ENCODE measurements at regions not wholly inside any gene's neighbourhood (a gene's known extent, or its start where the extent isn't known, plus 50 kb on each side); places are given as distances from the start of the nearest gene placed in this dataset.

DNA sequence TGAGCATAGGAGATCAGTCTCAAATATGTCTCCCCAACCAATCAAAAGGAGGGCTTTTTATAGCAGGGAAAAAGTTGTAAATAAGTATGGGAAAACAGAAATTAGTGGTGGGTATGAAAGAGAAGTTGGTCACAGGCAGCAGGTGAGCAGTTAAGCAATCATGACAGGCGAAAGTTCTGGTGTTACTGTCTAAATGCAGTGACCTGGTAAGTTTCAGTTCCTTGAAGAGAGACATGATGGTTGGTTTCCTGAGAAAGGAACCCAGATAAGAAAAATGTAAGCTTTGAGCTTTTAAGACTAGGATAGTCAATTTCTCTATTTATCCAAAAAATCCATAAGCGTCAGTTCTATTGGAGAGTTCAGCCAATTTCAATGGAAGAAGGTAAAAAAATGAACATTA, 466.2 kb upstream of the FLRT2 start:
- TF ChIP-seq, protein P1, sequence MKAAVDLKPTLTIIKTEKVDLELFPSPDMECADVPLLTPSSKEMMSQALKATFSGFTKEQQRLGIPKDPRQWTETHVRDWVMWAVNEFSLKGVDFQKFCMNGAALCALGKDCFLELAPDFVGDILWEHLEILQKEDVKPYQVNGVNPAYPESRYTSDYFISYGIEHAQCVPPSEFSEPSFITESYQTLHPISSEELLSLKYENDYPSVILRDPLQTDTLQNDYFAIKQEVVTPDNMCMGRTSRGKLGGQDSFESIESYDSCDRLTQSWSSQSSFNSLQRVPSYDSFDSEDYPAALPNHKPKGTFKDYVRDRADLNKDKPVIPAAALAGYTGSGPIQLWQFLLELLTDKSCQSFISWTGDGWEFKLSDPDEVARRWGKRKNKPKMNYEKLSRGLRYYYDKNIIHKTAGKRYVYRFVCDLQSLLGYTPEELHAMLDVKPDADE (IDR thresholded peaks at IDR 0.05) = no peak
- TF ChIP-seq, protein P2, sequence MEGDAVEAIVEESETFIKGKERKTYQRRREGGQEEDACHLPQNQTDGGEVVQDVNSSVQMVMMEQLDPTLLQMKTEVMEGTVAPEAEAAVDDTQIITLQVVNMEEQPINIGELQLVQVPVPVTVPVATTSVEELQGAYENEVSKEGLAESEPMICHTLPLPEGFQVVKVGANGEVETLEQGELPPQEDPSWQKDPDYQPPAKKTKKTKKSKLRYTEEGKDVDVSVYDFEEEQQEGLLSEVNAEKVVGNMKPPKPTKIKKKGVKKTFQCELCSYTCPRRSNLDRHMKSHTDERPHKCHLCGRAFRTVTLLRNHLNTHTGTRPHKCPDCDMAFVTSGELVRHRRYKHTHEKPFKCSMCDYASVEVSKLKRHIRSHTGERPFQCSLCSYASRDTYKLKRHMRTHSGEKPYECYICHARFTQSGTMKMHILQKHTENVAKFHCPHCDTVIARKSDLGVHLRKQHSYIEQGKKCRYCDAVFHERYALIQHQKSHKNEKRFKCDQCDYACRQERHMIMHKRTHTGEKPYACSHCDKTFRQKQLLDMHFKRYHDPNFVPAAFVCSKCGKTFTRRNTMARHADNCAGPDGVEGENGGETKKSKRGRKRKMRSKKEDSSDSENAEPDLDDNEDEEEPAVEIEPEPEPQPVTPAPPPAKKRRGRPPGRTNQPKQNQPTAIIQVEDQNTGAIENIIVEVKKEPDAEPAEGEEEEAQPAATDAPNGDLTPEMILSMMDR (conservative IDR thresholded peaks at IDR 0.05; ENCODE audit: low read depth in 2 of 2) = no peak
- TF ChIP-seq EZH2 (IDR thresholded peaks at IDR 0.05; ENCODE audit: low read depth, unreplicated experiment) = no peak
- TF ChIP-seq, protein P3, sequence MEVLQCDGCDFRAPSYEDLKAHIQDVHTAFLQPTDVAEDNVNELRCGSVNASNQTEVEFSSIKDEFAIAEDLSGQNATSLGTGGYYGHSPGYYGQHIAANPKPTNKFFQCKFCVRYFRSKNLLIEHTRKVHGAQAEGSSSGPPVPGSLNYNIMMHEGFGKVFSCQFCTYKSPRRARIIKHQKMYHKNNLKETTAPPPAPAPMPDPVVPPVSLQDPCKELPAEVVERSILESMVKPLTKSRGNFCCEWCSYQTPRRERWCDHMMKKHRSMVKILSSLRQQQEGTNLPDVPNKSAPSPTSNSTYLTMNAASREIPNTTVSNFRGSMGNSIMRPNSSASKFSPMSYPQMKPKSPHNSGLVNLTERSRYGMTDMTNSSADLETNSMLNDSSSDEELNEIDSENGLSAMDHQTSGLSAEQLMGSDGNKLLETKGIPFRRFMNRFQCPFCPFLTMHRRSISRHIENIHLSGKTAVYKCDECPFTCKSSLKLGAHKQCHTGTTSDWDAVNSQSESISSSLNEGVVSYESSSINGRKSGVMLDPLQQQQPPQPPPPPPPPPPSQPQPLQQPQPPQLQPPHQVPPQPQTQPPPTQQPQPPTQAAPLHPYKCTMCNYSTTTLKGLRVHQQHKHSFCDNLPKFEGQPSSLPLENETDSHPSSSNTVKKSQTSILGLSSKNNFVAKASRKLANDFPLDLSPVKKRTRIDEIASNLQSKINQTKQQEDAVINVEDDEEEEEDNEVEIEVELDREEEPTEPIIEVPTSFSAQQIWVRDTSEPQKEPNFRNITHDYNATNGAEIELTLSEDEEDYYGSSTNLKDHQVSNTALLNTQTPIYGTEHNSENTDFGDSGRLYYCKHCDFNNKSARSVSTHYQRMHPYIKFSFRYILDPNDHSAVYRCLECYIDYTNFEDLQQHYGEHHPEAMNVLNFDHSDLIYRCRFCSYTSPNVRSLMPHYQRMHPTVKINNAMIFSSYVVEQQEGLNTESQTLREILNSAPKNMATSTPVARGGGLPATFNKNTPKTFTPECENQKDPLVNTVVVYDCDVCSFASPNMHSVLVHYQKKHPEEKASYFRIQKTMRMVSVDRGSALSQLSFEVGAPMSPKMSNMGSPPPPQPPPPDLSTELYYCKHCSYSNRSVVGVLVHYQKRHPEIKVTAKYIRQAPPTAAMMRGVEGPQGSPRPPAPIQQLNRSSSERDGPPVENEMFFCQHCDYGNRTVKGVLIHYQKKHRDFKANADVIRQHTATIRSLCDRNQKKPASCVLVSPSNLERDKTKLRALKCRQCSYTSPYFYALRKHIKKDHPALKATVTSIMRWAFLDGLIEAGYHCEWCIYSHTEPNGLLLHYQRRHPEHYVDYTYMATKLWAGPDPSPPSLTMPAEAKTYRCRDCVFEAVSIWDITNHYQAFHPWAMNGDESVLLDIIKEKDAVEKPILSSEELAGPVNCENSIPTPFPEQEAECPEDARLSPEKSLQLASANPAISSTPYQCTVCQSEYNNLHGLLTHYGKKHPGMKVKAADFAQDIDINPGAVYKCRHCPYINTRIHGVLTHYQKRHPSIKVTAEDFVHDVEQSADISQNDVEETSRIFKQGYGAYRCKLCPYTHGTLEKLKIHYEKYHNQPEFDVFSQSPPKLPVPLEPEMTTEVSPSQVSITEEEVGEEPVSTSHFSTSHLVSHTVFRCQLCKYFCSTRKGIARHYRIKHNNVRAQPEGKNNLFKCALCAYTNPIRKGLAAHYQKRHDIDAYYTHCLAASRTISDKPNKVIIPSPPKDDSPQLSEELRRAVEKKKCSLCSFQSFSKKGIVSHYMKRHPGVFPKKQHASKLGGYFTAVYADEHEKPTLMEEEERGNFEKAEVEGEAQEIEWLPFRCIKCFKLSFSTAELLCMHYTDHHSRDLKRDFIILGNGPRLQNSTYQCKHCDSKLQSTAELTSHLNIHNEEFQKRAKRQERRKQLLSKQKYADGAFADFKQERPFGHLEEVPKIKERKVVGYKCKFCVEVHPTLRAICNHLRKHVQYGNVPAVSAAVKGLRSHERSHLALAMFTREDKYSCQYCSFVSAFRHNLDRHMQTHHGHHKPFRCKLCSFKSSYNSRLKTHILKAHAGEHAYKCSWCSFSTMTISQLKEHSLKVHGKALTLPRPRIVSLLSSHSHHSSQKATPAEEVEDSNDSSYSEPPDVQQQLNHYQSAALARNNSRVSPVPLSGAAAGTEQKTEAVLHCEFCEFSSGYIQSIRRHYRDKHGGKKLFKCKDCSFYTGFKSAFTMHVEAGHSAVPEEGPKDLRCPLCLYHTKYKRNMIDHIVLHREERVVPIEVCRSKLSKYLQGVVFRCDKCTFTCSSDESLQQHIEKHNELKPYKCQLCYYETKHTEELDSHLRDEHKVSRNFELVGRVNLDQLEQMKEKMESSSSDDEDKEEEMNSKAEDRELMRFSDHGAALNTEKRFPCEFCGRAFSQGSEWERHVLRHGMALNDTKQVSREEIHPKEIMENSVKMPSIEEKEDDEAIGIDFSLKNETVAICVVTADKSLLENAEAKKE (CRISPR knock-in tag; IDR thresholded peaks at IDR 0.05) = no peak
- TF ChIP-seq, protein P4, sequence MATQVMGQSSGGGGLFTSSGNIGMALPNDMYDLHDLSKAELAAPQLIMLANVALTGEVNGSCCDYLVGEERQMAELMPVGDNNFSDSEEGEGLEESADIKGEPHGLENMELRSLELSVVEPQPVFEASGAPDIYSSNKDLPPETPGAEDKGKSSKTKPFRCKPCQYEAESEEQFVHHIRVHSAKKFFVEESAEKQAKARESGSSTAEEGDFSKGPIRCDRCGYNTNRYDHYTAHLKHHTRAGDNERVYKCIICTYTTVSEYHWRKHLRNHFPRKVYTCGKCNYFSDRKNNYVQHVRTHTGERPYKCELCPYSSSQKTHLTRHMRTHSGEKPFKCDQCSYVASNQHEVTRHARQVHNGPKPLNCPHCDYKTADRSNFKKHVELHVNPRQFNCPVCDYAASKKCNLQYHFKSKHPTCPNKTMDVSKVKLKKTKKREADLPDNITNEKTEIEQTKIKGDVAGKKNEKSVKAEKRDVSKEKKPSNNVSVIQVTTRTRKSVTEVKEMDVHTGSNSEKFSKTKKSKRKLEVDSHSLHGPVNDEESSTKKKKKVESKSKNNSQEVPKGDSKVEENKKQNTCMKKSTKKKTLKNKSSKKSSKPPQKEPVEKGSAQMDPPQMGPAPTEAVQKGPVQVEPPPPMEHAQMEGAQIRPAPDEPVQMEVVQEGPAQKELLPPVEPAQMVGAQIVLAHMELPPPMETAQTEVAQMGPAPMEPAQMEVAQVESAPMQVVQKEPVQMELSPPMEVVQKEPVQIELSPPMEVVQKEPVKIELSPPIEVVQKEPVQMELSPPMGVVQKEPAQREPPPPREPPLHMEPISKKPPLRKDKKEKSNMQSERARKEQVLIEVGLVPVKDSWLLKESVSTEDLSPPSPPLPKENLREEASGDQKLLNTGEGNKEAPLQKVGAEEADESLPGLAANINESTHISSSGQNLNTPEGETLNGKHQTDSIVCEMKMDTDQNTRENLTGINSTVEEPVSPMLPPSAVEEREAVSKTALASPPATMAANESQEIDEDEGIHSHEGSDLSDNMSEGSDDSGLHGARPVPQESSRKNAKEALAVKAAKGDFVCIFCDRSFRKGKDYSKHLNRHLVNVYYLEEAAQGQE (IDR thresholded peaks at IDR 0.05; ENCODE audit: unreplicated experiment) = no peak

All from GM23338 (cell line).